ENCODE measurements at regions not wholly inside any gene's neighbourhood (a gene's known extent, or its start where the extent isn't known, plus 50 kb on each side); places are given as distances from the start of the nearest gene placed in this dataset.

GRCh38 chr1:37085393-37085792, 51.1 kb upstream of the GRIK3 start:
- Histone ChIP-seq H3K36me3 (ENCODE audit: control insufficient read depth, insufficient read depth, low read length) (no peaks in the 10 kb centered on the region), H3K27me3 (ENCODE audit: control insufficient read depth, insufficient read depth, low read length) (no peaks in the 10 kb centered on the region), H3K4me3 (ENCODE audit: low read depth, low read length) (no peak overlapping the region)
- DNase-seq (ENCODE audit: low read depth) (no peak), FAIRE-seq (no peak)
- TF ChIP-seq CTCF (IDR thresholded peaks at IDR 0.05; ENCODE audit: insufficient read depth, low read length, severe bottlenecking): no peak

- H3K27me3 ChIP-seq (ENCODE audit: control insufficient read depth, insufficient read depth, low read length): no peaks in the 10 kb centered on the region
- FAIRE-seq: no peak
Measured at GRCh38 chr1:37089750-37090149, 55.4 kb upstream of the GRIK3 start.

DNA sequence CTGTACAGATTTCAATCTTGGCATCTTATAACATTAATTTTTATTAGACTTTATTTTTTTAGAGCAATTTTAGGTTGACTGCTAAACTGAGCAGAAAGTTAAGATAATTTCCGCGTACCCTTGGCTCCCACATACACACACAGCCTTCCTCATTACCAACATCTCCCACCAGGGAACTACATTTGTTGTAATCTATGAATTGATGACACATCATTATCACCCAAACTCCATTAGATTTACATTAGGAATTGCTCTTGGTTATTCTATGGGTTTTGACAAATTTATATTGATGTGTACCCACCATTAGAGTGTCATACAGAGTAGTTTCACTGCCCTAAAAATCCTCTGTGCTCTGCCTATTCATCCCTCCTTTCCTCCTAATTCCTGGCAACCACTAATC, 56.4 kb upstream of the GRIK3 start:
- Histone ChIP-seq H3K36me3 (ENCODE audit: control insufficient read depth, insufficient read depth, low read length) (no peaks in the 10 kb centered on the region), H3K27me3 (ENCODE audit: control insufficient read depth, insufficient read depth, low read length) (no peaks in the 10 kb centered on the region), H3K4me3 (ENCODE audit: low read depth, low read length) (no peak overlapping the region)
- FAIRE-seq (no peak), DNase-seq (ENCODE audit: low read depth) (no peak)
- TF ChIP-seq CTCF (IDR thresholded peaks at IDR 0.05; ENCODE audit: insufficient read depth, low read length, severe bottlenecking): no peak

More at GRCh38 chr1:37089750-37090149, 55.4 kb upstream of the GRIK3 start:
- DNase-seq (ENCODE audit: low read depth): no peak
- no peak for TF ChIP-seq CTCF (IDR thresholded peaks at IDR 0.05; ENCODE audit: insufficient read depth, low read length, severe bottlenecking)
- no peak overlapping the region for H3K4me3 ChIP-seq (ENCODE audit: low read depth, low read length)
- no peaks in the 10 kb centered on the region for H3K36me3 ChIP-seq (ENCODE audit: control insufficient read depth, insufficient read depth, low read length)

DNA sequence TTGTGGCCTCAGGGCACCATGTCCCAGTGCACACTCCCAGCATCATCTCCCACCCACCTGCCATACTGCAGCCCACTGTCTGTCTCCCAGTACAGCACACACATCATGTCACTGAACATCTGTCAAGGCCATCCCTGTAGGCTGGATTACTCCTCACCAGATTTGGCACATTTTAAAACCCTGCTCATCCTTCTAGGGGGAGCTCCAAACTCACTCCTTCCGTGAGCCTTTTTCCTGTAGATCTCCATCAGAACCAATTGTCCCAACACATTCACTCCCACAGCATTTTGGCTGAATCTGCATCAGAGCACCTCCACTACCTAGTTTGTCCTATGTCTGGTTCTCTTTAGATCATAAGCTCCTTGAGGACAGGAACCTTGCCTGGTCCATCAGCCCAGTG, 58.6 kb upstream of the GRIK3 start:
- Histone ChIP-seq H3K4me3 (ENCODE audit: low read depth, low read length) (no peak overlapping the region), H3K36me3 (ENCODE audit: control insufficient read depth, insufficient read depth, low read length) (no peaks in the 10 kb centered on the region), H3K27me3 (ENCODE audit: control insufficient read depth, insufficient read depth, low read length) (no peaks in the 10 kb centered on the region)
- TF ChIP-seq CTCF (IDR thresholded peaks at IDR 0.05; ENCODE audit: insufficient read depth, low read length, severe bottlenecking): no peak
- FAIRE-seq (no peak), DNase-seq (ENCODE audit: low read depth) (no peak)

DNA sequence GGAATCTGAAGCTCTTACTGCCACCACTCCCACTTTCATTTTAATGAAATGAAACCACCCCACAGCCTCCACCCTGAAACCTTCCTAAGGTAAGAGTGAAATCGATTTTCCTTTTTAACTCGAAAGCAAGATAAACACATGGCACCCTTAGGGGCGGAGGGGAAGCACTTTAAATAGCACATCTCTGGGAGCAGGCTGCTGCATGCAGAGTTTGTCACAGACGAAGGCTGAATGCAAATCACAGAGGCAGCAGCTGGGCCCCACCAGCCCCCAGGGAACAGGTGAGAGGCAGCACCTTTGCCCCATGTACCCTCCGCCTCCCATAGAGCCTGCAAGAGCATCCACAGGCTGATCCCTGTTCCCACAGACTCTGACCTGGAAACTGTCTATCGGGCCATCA, 60.0 kb upstream of the GRIK3 start:
- DNase-seq (ENCODE audit: low read depth) (no peak), FAIRE-seq (no peak)
- no peak for TF ChIP-seq CTCF (IDR thresholded peaks at IDR 0.05; ENCODE audit: insufficient read depth, low read length, severe bottlenecking)
- Histone ChIP-seq H3K4me3 (ENCODE audit: low read depth, low read length) (no peak overlapping the region), H3K27me3 (ENCODE audit: control insufficient read depth, insufficient read depth, low read length) (no peaks in the 10 kb centered on the region), H3K36me3 (ENCODE audit: control insufficient read depth, insufficient read depth, low read length) (no peaks in the 10 kb centered on the region)

DNA sequence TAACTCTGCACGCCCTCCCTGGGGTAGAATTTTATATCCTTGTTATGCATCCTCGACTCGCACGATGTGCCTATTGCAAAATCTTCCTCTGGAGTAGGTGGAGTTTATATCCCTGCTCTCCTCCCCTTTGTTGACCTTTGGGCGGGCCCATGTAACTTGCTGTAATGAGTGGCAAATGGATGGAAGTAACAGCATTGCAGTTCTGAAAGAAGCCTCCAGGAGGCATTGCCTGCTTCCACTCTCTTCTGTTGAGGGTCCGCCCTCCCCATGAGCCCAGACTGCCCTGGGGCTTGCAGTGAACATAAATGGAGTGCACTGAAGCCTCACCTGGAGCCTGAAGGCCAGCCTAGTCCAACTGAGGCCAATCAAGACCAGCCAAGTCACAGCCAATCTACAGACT, 62.2 kb upstream of the GRIK3 start:
- no peak for DNase-seq (ENCODE audit: low read depth)
- H3K4me3 ChIP-seq (ENCODE audit: low read depth, low read length): no peak overlapping the region
- no peaks in the 10 kb centered on the region for H3K27me3 ChIP-seq (ENCODE audit: control insufficient read depth, insufficient read depth, low read length)
- TF ChIP-seq CTCF (IDR thresholded peaks at IDR 0.05; ENCODE audit: insufficient read depth, low read length, severe bottlenecking): no peak
- FAIRE-seq: no peak
- no peaks in the 10 kb centered on the region for H3K36me3 ChIP-seq (ENCODE audit: control insufficient read depth, insufficient read depth, low read length)
